Panc1 (cell line): ENCODE measurements at regions not wholly inside any gene's neighbourhood (a gene's known extent, or its start where the extent isn't known, plus 50 kb on each side); places are given as distances from the start of the nearest gene placed in this dataset.

Experiments used
- SIN3A ChIP-seq: IDR thresholded peaks from 2 replicates; pipeline ENCODE4 v1.6.1; 2012; ENCODE audit warnings: low read depth, mild to moderate bottlenecking, low read length, moderate library complexity, borderline replicate concordance; ENCODE audit not compliant: insufficient read depth
- TF ChIP-seq, protein P1 (sequence below): fragments of 450-650 bp; IDR thresholded peaks from 2 replicates; pipeline ENCODE4 v1.5.1; 2017; ENCODE audit warnings: mild to moderate bottlenecking
- TF ChIP-seq, protein P2 (sequence below), 2 experiments: IDR thresholded peaks; 2 replicates each; pipeline ENCODE4 v1.6.1; 2011 to 2012; ENCODE audit warnings: low read depth in 2 of 2, control low read depth in 1 of 2, low read length in 1 of 2, mild to moderate bottlenecking in 1 of 2, moderate library complexity in 1 of 2; ENCODE audit not compliant: insufficient read depth in 1 of 2

DNA sequence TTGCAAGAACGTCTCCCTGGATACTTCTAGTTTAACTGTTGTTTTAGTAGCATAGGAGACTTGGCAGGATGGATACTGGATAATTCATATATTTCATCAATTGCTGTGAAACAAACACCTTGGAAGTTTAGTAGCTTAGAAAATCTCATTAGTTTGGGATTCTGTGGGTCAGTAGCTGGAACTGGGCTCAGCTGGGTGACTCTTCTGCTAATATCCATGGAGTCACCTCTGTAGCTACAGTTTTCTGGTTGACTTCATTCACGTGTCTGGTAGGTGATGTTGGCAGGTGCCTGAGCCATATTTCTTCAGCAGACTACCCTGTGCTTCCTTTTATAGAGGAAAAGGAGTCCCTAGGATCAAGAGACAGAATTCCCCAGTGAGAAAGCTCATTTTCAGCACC lies 208.9 kb upstream of the PFKP start:
- TF ChIP-seq, protein P1, sequence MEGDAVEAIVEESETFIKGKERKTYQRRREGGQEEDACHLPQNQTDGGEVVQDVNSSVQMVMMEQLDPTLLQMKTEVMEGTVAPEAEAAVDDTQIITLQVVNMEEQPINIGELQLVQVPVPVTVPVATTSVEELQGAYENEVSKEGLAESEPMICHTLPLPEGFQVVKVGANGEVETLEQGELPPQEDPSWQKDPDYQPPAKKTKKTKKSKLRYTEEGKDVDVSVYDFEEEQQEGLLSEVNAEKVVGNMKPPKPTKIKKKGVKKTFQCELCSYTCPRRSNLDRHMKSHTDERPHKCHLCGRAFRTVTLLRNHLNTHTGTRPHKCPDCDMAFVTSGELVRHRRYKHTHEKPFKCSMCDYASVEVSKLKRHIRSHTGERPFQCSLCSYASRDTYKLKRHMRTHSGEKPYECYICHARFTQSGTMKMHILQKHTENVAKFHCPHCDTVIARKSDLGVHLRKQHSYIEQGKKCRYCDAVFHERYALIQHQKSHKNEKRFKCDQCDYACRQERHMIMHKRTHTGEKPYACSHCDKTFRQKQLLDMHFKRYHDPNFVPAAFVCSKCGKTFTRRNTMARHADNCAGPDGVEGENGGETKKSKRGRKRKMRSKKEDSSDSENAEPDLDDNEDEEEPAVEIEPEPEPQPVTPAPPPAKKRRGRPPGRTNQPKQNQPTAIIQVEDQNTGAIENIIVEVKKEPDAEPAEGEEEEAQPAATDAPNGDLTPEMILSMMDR = no peak
- TF ChIP-seq SIN3A = no peak
- TF ChIP-seq, protein P2, sequence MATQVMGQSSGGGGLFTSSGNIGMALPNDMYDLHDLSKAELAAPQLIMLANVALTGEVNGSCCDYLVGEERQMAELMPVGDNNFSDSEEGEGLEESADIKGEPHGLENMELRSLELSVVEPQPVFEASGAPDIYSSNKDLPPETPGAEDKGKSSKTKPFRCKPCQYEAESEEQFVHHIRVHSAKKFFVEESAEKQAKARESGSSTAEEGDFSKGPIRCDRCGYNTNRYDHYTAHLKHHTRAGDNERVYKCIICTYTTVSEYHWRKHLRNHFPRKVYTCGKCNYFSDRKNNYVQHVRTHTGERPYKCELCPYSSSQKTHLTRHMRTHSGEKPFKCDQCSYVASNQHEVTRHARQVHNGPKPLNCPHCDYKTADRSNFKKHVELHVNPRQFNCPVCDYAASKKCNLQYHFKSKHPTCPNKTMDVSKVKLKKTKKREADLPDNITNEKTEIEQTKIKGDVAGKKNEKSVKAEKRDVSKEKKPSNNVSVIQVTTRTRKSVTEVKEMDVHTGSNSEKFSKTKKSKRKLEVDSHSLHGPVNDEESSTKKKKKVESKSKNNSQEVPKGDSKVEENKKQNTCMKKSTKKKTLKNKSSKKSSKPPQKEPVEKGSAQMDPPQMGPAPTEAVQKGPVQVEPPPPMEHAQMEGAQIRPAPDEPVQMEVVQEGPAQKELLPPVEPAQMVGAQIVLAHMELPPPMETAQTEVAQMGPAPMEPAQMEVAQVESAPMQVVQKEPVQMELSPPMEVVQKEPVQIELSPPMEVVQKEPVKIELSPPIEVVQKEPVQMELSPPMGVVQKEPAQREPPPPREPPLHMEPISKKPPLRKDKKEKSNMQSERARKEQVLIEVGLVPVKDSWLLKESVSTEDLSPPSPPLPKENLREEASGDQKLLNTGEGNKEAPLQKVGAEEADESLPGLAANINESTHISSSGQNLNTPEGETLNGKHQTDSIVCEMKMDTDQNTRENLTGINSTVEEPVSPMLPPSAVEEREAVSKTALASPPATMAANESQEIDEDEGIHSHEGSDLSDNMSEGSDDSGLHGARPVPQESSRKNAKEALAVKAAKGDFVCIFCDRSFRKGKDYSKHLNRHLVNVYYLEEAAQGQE (IDR thresholded peaks at IDR 0.05; ENCODE audit: insufficient read depth in 1 of 2, low read depth in 2 of 2, low read length in 1 of 2) = no peak
